ENCODE measurements at regions not wholly inside any gene's neighbourhood (a gene's known extent, or its start where the extent isn't known, plus 50 kb on each side); places are given as distances from the start of the nearest gene placed in this dataset.
A peak's percentile ranks its signal among the peaks of the same experiment; 100 is the strongest.

- no peak for DNase-seq
Observed at GRCh38 chr6:21478883-21479539, 114.5 kb upstream of the SOX4 start.

- DNase-seq, result no peak
Observed at GRCh38 chr6:21486115-21486514, 107.4 kb upstream of the SOX4 start.

- DNase-seq, result no peak
Observed at GRCh38 chr6:21489826-21490225, 103.7 kb upstream of the SOX4 start.

- no peak for DNase-seq
Observed at GRCh38 chr6:21491955-21492354, 101.6 kb upstream of the SOX4 start.

- no peak for DNase-seq
Observed at GRCh38 chr6:21494505-21494904, 99.0 kb upstream of the SOX4 start.

GRCh38 chr6:21496196-21496595 is 97.4 kb upstream of the SOX4 start:
- DNase-seq, result no peak

- peak; percentile 6 for DNase-seq
Observed at GRCh38 chr6:21496706-21497105, 96.8 kb upstream of the SOX4 start.

GRCh38 chr6:21500314-21501020 is 93.1 kb upstream of the SOX4 start:
- DNase-seq, result no peak

GRCh38 chr6:21501021-21501354 is 92.6 kb upstream of the SOX4 start:
- no peak for DNase-seq

GRCh38 chr6:21501815-21502214 is 91.7 kb upstream of the SOX4 start:
- DNase-seq, result no peak

- no peak for DNase-seq
Observed at GRCh38 chr6:21502682-21503081, 90.9 kb upstream of the SOX4 start.

GRCh38 chr6:21504790-21505189 is 88.8 kb upstream of the SOX4 start:
- no peak for DNase-seq

- DNase-seq, result no peak
Observed at GRCh38 chr6:21505574-21505990, 88.0 kb upstream of the SOX4 start.

- no peak for DNase-seq
Observed at GRCh38 chr6:21506126-21506525, 87.4 kb upstream of the SOX4 start.

GRCh38 chr6:21507811-21508210 is 85.7 kb upstream of the SOX4 start:
- DNase-seq, result no peak

- DNase-seq, result no peak
Observed at GRCh38 chr6:21508753-21509152, 84.8 kb upstream of the SOX4 start.

- no peak for DNase-seq
Observed at GRCh38 chr6:21511891-21512550, 81.5 kb upstream of the SOX4 start.

GRCh38 chr6:21514288-21514687 is 79.3 kb upstream of the SOX4 start:
- DNase-seq, result no peak

GRCh38 chr6:21518317-21518716 is 75.2 kb upstream of the SOX4 start:
- DNase-seq, result no peak

GRCh38 chr6:21519642-21520041 is 73.9 kb upstream of the SOX4 start:
- no peak for DNase-seq

GRCh38 chr6:21521276-21521675 is 72.3 kb upstream of the SOX4 start:
- no peak for DNase-seq

- no peak for DNase-seq
Observed at GRCh38 chr6:21522143-21522747, 71.3 kb upstream of the SOX4 start.

GRCh38 chr6:21522797-21523456 is 70.6 kb upstream of the SOX4 start:
- no peak for DNase-seq
